ENCODE measurements at regions not wholly inside any gene's neighbourhood (a gene's known extent, or its start where the extent isn't known, plus 50 kb on each side); places are given as distances from the start of the nearest gene placed in this dataset.

- no peak for TF ChIP-seq FOSL2 (CRISPR knock-in tag; IDR thresholded peaks at IDR 0.05)
- TF ChIP-seq CTCF (CRISPR knock-in tag; IDR thresholded peaks at IDR 0.05): no peak
- TF ChIP-seq PAX8 (CRISPR knock-in tag; IDR thresholded peaks at IDR 0.05; ENCODE audit: borderline replicate concordance): no peak
Observed at GRCh38 chr3:78497021-78497420, 1270.8 kb downstream of the ROBO1 start.
